ENCODE measurements at regions not wholly inside any gene's neighbourhood (a gene's known extent, or its start where the extent isn't known, plus 50 kb on each side); places are given as distances from the start of the nearest gene placed in this dataset.

DNA sequence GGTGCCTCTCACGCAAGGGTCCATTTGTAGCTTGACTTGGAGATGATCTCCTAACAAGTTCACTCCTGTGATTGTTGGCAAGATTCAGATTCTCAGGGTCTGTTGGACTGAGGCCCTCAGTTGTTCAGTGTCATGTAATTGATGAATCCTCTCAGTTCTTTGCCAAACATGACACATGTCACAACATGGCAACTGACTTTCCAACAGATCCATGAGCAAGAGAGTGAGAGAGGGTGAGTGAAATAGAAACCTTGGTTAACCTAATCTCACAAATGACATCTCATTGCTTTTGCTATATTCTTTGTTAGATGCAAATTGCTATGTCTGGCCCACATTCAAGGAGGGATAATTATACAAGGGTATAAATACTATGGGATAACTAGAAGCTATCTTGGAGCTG, 231.0 kb upstream of the PCDH10 start:
- TF ChIP-seq EZH2 (IDR thresholded peaks at IDR 0.05) (no peak), POLR2AphosphoS5 (IDR thresholded peaks at IDR 0.05; ENCODE audit: borderline replicate concordance, low read depth, low read length) (no peak), FOXP2 (optimal IDR thresholded peaks at IDR 0.05; ENCODE audit: control extremely low read depth, extremely low read length, insufficient read depth) (no peak)
